ENCODE measurements at regions not wholly inside any gene's neighbourhood (a gene's known extent, or its start where the extent isn't known, plus 50 kb on each side); places are given as distances from the start of the nearest gene placed in this dataset.

- TF ChIP-seq POLR2A (IDR thresholded peaks at IDR 0.05) (no peak), CTCF (IDR thresholded peaks at IDR 0.05) (no peak)
These were observed 136.5 kb downstream of the ELOVL4 start for GRCh38 chr6:79810871-79811270.
